NCI-H1092 (cell line): ENCODE measurements at regions not wholly inside any gene's neighbourhood (a gene's known extent, or its start where the extent isn't known, plus 50 kb on each side); places are given as distances from the start of the nearest gene placed in this dataset.

ENCODE experiments used
- DNase-seq: peaks from one replicate; lab custom pipeline; 2025; lab: John Stamatoyannopoulos, UW

DNA sequence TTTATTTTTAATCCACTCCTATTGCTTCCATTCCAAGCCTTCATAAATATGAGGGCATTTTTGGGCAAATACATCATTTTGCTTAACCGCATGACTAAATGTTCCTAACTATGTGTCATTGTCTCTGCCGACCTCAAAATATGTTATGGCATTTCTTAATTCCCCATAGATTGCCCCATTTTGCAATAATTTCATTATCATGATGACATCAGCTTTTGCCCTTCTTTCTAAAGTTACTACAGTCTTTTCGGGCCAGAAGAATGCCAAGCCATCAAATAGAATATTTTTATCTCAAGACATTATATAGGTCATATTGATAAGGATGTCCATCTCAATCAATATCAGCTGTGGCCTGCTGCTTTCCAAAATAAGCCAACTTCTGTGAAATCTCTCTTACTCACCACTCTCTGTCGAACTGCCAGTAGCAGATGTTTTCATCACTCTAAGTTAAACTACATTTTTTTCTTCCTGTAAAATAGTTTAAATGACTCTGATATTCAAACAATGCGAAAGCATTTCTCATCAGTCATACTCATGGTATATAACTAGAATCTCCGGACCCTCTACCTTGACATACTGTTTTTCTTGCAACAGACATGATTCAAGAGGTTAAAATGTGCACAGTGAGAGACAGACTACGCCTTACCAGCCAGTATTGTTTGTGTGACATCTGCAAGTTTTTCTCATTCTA lies 1254.6 kb upstream of the CELF2 start:
- DNase-seq = no peak

DNA sequence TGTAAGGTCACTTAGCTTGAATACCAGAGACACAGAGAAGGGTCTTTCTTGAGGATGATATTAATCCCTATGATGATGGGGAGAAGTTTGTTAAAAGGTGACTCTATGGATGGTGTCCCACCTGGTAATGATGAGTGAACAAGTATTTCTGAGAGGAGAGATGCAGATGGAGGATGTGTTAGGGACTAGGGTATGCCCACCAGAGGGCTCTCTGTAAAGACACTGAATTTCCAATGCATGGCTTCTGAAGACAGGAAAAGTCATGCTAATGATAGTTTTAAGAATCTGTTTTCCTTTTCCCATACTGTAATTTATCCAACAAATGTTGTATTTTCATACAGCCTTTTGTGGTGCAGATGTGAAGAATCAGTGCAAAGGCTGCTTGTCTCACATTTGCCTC lies 1250.9 kb upstream of the CELF2 start:
- no peak for DNase-seq

DNA sequence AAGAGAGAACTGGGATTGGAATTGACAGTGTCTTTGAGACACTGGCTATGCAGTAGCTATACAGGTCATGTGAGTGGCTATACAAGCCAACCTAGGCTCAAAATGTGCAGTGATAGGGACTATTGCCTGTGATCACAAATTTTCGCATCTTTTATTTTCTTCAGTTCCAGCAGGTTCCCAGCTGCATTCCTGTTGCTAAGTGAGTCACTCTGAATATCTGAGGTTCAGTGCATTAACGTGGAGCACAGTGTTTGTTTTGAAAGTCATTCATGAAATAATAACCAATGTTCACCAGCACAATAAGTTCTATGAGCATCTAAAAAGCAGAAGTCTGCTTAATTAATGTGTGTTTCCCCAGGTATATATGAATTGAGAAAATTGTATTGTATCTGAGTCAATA lies 1236.0 kb upstream of the CELF2 start:
- DNase-seq = no peak

DNA sequence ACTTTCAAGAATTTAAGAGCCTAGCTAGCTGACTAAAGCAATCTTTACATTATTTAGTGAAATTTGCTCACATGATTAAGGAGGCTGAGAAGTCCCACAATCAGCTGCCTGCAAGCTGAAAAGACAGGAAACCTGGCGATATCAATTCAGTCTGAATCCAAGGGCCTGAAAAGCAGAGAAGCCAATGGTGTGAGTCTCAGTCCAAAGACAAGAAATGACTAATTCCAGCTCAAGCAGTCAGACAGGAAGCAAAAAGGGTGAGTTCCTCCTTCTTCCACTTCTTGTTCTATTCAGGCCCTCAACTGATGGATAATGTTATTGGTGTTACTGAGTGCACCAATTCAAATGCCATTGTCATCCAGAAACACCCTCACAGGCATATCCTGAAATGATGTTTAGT lies 1231.6 kb upstream of the CELF2 start:
- no peak for DNase-seq

DNA sequence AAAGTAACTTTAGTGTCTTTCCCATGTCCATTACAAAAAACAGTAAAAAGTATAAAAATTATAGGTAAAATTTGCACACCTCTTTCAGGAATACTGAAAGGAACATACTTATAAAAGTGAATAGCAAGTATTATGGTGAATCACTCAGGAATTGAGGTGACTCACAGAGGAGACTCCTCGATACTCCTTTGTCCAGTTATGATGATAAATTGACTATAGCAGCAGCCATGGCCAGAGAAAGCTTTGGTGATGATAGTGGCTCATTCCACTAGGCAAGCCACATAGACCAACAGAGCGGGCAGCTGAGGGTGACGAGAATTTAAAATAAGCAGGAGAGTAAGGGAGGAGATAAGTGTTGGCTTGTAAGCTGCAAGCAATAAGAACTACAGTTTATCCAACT lies 1231.1 kb upstream of the CELF2 start:
- no peak for DNase-seq

DNA sequence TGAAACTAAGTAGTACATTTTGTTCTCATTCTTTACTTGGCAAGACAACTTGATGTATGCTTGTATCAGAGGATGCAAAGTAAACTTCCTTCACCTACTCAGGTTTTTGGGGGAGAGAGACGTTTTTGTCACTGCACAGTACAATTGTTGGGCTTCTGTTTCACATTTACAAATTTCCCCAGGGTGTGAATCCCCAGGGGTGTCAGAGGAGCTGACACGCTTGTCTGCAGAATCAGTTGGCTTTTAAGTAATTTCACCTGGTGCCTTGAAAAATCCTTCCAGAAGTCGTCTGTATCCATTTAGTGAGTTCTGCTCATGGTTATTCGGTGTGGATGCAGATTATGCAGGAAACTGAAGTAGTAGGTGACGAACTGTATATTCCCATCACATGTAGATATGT lies 1227.7 kb upstream of the CELF2 start:
- no peak for DNase-seq

DNA sequence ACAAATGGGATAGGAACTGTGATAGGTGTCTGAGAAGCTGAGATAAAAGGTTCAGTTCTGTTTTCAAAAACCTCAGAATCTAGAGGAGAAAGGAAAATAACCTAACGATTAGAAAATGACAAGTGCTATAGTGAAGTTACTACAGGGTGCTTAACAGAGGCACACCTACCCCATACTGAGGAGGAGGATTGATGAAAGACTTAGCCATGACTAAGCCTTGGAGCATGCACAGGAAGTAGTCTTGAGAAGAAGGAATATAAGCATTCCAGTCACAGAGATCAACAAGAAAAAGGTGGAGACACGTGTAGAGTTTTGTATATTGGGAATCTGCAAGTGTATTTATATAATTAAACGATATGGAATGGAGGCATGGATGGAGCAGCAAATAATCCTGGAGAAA lies 1225.5 kb upstream of the CELF2 start:
- no peak for DNase-seq

DNA sequence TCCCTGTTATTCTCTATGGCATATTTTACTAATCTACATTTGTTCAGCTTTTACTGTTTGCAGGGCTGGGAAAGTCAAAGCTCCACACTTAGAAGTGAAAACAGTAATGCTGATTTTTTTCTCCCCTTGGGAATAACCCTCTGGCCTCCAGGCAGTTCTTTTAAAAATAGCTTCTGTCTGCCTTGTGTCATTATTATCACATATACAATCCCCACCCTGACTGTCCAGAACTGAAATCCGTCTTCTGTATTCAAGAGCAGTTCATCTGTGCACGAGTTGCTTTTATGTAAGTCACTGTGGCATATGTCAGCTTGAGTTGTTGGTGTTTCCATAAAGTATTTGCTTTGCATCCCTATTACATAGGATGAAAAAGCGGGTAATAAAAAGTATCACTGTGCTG lies 1221.1 kb upstream of the CELF2 start:
- DNase-seq = no peak

DNA sequence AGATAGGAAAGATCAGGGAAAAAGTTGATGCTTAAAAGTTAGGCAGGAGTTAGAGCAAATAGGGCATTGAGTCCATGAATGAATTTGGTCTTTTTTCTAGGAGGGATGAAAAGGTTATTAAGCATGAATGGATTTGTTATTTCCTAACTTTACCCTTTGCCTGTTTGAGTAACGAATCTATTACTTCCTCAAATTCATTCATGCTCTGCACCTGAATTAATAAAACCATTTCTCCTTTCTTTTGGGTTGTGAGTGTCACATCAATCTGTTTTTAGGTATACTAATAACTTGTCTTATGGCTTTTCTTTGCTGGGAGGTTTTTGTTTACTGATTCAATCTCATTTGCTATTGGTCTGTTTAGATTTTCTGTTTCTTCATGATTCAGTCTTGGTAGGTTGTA lies 1217.7 kb upstream of the CELF2 start:
- DNase-seq = no peak

DNA sequence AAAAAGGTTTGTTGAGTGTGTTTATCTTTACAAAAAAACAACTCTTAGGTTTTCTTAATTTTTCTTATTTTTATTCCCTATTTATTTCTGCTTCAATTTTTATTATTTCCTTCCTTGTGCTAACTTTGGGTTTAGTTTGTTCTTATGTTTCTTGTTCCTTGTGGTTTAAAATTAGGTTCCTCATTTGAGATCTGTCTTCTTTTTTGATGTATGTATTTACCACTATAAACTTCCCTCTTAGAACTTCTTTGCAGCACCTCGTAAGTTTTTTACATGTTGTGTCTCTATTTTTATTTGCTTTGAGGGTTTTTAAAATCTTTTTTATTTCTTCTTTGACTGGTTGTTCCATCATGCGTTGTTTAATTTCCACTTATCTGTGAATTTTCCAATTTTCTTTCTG lies 1217.1 kb upstream of the CELF2 start:
- DNase-seq = no peak

DNA sequence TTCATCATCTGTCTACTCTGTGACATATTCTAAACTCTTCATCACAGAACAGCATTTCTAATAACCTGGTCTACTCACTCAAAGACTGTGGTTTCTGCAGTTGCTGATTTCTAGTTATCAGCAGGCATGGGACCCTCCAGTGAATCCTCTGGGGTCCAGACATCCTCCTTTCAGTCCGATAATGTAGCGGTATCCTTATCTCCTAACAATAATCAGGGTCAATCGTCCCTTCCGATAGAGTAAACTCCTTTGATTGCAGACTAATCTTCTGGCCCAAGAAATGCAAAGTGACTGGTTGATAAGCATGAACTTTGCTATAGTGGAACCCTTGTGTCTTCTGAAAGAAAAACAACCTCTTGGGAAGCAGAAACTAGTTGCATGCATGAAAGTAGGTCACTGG lies 1209.8 kb upstream of the CELF2 start:
- DNase-seq = no peak

DNA sequence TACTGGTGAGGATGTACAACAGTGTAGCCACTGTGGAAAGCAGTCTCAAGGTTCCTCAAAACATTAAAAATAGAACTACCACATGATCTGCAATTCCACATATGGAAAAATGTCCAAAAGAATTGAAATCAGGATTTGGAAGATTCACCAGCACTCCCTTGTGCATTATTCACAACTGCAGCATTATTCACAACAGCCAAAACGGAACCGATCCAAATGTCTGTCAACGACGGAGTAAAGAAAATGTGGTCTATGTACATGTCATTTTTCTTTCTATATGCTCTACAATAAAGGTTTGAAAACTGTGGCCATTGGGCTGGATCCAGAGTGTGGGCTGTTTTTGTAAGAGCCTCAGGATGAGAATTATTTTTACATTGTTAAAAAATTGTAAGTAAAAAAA lies 1206.1 kb upstream of the CELF2 start:
- no peak for DNase-seq

DNA sequence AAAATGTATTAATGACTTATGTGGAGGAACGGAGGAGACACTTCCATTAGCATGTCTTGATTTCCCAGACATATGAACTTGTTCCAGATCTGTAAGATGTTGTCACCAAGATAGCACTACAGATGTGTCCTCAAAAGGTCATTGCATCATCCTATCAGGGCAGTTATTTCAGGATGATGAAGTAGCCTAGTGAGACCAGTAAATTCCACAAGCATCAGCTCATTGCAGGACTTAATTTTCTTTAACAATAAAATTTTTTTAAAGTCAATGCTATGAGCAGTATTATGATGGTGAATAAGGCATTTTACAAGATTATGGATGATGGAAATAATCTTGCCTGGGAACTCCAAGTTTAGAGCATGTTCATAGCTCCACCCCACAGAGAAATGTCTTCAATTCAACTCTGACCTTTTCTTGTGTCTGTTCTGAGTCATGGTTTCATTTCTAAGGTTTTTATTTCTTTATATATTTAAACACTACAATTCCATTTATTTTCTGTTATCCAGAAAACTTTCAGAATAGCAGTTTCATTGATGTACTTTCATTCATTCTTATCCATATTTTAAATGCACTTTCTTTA lies 1203.3 kb upstream of the CELF2 start:
- DNase-seq = no peak

DNA sequence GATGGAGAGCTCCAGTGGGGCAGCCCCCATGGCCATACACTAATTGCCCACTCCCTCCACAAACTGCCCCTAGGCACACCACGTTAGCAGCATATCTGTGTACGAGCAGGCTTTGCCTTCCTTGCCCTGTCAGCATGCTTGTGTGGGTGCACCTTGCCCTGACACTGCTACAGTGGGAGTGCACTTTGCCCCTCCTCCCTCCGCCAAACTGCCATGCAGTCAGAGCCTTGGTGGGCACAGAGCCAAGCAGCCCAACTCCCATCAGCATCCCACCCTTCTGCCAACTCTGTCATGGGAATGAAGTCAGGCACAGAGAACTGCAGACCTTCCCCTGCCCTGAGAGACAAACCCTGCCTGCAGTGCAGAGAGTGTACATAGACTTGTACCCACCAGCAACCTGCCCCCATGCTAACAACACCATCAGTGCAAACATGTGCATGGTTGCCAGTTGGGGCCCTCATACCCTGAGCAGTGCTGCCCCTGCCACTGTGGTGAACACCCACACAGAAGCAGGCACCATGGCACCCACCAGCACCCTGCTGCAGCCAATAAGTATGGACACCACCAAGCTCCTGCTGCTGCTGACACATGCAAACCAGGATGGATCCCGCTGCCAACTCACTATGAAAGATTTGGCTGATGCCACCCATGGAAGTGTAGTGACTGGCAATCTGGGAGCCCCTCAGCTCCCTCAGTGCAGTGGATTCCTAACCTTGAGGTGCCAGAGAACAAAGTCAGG lies 1197.7 kb upstream of the CELF2 start:
- no peak for DNase-seq

DNA sequence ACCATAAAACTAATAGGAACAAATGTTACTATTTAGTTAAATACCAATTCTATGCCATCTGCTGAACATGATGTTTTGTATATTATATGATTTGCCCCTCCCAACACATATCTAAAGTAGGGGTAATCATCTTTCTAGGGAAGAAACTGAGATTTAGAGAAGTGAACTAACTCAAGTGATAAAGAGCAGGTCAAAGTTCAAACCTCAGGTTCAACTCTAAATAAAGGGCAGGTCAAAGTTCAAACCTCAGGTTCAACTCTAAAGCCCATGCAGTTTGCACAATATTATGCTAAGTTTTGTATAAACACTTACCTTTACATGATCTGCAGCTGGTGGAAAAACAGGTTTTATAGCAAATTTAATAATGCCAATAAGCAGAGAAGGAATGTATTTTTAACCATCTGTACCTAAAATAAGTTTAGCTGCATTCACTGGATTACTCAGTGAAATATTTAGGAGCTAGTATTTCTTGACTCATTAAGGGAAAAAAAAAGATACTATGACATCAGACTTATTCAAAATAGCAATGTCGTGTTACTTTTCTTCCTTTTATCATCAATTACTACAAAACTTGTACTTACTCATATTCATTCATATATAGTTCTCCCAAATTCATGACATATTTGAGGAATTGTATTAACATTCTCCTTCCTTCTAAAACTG lies 1194.3 kb upstream of the CELF2 start:
- no peak for DNase-seq

DNA sequence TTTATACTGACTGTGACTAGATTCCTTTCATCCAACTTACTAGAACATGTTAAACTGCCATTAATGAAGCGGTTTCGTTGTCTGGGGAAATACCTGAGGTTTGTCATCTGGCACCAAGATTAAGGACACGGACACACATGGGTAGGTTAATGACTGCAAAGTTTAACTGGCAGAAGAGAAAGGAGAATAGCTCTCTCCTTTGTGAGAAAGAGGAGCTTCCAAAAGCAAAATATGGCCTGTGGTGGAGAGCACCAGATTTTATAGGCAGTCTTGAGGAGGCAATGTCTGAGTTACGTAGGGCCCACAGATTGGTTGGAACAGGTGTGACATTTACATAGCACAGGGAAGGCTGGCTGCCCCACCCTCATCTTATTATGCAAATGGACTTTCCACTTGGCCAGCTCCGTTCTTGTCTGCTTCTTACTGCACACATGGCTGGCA lies 1193.0 kb upstream of the CELF2 start:
- DNase-seq = no peak

DNA sequence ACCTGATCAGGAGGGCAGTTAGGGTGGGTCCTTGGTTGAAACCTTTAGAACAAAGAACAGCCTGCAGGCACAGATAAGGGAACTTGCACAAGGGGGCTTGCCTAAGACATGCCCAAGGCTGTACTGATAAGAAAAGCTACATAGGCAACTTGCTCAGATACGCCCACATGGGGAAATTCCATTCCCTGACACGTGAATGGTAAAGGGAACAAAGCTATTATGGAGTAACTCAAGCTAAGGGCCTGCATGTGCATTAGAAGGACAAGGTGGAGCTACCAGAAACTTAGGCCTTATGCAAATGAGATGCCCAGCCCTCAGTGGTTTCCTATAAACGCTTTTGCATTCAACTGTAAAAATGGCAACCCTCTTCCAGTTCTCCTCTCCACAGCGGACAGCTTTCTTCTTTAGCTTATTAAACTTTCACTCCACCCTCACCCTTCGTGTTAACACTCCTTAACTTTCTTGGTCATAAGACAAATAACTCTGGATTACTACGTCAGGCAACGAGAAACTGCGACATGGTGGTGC lies 1192.1 kb upstream of the CELF2 start:
- DNase-seq = no peak

DNA sequence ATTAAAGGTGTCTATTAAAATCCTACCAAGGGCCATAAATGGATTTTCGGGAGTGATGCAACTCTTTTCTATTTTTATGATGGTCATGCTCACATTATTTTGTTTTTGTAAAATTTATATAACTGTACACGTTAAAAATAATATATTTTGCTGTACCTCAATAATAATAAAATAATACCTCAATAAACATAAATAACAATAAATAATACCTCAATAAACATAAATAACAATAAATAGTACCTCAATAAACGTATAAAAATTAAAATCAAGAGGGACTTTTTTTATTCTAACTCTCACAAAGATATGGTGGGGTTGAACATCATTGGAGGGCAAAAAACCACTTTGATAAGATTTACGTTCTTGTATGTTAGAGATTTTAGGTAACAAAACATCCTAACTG lies 1189.6 kb upstream of the CELF2 start:
- no peak for DNase-seq

DNA sequence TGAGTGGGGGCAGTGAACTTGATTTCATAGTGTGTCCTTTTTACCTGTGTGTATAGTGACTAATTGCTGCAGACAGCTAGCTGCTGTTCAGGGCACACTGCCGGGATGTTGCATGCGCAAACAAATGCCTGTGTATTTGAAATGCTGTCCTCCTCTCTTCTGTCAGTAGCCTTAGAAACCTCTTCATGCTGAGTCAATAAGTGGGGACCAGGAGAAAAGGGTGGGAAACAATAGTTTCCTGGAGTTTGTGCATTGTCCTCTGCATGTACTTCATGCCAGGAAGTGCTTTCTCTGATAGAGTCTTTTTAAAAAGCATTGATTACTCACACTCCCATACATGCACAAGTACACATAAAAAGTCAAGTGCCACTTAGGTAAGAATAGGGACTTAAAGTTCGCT lies 1183.7 kb upstream of the CELF2 start:
- no peak for DNase-seq

DNA sequence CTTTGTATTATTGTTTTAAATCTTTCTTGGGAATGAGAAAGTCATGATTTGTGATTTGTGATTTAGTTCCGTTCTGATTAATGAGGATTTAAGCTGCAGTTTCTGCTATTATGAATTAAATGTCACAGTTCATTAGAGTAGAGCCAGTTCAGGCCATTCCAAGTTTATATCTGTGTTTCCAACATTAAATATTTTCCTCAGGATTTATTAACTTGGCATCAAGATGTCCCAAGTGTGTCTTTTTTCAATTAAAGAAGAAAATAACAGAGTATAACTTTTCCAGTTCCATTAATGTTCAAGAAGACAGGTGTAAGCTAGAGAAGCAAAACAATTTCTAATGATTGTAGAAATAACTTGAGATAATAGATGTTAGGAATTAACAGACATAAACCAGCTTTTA lies 1183.2 kb upstream of the CELF2 start:
- no peak for DNase-seq

DNA sequence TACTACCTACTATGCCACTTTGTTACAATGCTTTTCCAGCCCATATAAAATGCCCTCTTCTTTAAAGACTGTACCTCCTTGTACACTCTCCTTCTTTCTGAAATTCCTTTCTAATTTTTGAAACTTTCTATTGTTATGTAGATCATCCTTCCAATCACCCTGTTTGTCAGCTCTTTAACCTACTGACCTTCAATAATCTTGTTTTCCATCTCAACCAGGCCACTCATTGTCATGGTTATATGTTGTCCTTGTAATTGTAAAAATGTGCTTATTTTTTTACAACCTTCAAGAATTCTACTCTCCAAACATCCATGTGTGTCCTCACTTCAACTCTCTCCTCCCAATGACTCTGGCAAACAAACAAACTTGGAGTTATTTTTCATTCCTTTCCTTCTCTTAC lies 1172.6 kb upstream of the CELF2 start:
- DNase-seq = no peak

DNA sequence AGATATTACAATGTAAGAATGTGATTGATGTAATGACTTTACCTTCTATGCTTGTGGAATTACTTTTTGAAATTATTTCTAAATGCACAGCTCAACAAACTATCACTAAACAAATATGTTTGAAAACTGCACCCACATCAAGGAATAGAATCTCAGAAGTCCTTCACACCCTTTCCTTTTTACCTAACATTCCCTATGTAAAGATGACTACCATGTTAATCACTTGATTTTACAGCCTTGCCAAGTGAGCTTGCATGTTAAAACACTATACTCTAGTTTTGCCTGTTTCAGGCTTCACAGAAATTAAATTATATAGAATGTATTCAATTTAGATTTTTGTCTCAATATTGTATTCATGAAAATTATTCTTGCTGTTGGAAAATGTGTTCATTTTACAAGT lies 1169.4 kb upstream of the CELF2 start:
- DNase-seq = no peak

DNA sequence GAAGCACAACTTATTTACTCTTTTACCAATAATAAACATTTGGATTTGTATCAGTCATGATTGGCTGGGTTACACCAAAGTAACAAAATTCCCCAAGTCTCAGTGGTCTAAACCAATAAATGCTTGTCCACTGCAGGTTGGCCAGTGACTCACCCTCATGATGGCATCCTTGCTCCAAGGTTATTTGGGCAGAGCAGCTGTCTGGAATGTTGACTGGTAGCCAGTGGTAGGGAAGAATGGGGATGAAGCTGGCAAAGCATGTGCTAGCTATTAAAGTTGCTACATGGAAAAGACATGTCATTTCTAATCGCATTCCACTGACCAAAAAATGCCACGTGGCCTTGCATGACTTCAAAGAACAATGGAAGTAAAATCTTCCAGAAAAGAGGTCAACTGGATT lies 1168.7 kb upstream of the CELF2 start:
- DNase-seq = no peak
